ENCODE measurements at regions not wholly inside any gene's neighbourhood (a gene's known extent, or its start where the extent isn't known, plus 50 kb on each side); places are given as distances from the start of the nearest gene placed in this dataset.

DNA sequence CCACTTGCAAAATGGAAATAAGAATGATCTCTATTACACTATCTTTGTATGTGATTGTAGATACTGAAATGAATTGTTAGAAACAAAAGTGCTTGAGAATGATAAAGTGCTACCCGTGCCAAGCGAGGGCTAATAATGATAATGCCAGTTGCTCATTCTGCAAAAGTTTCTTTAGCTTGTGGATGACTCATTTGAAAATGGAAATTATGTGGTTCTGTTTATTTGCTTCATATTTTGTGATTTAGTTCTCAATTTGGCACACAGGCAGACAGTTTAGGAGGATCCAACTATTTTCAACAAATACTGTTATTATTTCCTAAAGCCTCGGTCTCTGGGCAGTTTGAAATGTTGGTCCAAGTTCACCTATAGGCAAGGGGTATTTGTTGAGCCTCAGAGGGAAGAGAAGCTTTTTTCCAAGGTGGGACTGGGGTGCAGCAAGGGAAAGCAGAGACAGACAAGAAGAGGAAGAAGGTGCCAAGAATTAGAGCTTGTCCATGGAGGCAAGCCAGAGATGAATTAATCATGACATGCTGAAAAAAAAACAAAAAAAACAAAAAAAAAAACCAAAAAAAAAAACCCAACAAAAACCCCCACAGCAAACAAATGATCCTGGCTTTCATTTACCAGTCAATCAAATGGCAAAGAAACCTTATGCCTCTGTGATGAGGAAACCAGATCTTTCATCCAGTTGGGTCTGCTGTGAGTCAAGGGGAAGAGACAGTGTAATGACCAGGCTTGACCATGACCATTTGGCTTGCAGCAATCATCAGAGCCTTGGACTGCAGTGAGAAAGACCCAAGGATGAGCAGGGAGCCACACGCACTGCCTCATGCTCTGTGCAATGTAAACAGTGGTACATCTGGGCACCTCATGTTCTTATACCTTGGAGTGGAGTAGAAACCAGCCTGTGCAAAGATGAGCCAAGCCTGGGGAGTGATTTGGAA is 285.0 kb upstream of the HABP2 start:
- peaks cover 10% of the 10 kb centered on the region for H3K27me3 Mint-ChIP-seq (ENCODE audit: low read depth)
- no peaks in the 10 kb centered on the region for H3K9me3 Mint-ChIP-seq
- no peak for DNase-seq
- no peaks in the 10 kb centered on the region for H3K4me1 Mint-ChIP-seq (ENCODE audit: low read depth)
- no peak overlapping the region for H3K4me3 Mint-ChIP-seq
- no peak for ATAC-seq
- H3K36me3 Mint-ChIP-seq (ENCODE audit: insufficient read depth), result no peaks in the 10 kb centered on the region

DNA sequence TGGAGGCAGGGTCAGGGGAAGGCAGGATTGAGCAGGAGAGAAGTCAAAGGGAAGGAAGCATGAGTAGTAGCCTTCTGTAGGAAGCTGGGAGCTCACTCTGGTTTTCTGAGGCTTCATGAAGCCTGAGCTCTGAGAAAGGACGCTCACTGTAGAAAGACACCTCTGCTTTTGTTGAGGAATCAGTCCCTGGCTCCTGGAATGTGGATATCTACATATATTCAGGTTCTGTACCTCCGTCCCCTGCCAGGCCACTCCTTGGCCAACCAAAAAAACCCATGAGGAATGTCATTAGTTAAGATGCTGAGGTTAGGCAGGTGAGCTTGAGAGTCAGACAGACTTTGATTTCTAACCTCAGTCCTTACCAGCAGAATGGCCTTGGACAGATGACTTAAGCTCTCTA is 283.5 kb upstream of the HABP2 start:
- Mint-ChIP-seq H3K4me3 (no peak overlapping the region), H3K9me3 (no peaks in the 10 kb centered on the region), H3K4me1 (ENCODE audit: low read depth) (no peaks in the 10 kb centered on the region), H3K36me3 (ENCODE audit: insufficient read depth) (no peaks in the 10 kb centered on the region), H3K27me3 (ENCODE audit: low read depth) (peaks cover 5% of the 10 kb centered on the region)
- ATAC-seq, result no peak
- no peak for DNase-seq

DNA sequence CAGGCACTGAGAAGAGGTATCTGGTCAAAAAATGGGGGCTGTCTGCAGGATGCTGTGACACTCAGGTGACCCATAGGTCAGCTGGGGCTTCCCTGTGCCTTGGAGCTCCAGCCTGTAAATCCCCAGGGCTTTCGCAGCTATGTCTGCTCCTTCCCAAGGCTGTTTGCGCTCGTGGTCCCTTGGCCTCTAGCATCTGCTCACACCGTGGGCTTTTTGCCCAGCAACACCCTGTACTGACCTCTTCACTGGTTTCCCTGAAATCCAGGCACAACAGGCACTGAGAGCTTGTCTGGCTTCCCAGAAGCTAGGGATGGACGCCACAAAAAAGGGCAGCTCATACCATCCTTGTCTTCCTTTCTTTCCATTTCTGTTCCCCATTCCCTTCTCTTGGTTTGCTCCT is 280.3 kb upstream of the HABP2 start:
- Mint-ChIP-seq H3K27me3 (ENCODE audit: low read depth) (peaks cover 2% of the 10 kb centered on the region), H3K4me3 (no peak overlapping the region), H3K36me3 (ENCODE audit: insufficient read depth) (no peaks in the 10 kb centered on the region), H3K9me3 (peaks cover 17% of the 10 kb centered on the region), H3K4me1 (ENCODE audit: low read depth) (no peaks in the 10 kb centered on the region)
- DNase-seq, result no peak
- ATAC-seq, result no peak

DNA sequence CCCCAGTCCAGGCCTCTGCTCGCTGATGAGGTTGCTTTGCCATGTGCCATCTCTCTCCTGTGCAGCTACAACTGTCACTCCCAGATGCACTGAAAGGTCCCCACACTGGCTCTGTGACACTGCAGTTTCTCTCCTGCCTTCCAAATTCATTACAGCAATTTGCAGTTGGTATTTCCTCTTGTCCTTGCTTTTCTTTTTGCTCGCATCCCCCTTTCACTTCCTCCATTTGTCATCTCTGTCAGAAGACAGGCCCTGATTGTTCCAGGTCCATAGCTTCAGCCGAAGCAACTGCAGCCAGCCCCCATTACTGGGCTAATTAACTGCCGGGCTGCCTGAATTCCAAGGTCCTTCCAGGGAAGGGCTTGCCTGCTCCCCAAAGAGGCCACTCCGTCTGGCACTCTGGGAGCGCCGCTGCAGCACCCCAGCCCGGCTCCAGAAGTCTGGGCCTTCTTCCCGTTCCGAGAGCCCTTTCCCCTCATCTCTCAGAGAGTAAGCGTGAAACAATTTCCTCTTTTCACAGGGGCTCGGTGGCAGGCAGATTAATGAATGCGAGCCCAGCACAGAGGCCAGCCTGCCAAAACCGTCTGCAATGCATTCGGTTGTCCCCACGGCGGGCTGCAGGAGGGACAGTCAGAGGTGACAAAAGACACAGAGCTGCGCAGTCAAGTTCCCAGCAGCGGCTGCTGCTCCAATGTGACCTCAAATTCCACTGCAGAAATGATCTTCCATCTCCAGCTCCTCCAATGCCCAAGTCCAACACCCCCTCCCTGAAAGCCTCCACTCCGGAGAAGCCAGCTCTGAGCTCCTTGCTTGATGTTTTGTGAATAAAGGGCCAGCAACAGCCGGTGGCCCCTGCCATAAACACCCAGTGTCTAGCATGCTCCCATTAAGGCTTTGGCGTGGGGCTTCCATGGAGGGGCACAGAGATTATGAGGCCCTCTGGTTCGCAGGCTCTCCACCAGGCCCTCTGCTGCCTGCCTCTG is 279.4 kb upstream of the HABP2 start:
- DNase-seq (no peak), ATAC-seq (no peak)
- H3K9me3 Mint-ChIP-seq, result peaks cover 18% of the 10 kb centered on the region
- H3K4me3 Mint-ChIP-seq, result no peak overlapping the region
- H3K36me3 Mint-ChIP-seq (ENCODE audit: insufficient read depth), result no peaks in the 10 kb centered on the region
- no peaks in the 10 kb centered on the region for H3K4me1 Mint-ChIP-seq (ENCODE audit: low read depth)
- peaks cover 2% of the 10 kb centered on the region for H3K27me3 Mint-ChIP-seq (ENCODE audit: low read depth)

DNA sequence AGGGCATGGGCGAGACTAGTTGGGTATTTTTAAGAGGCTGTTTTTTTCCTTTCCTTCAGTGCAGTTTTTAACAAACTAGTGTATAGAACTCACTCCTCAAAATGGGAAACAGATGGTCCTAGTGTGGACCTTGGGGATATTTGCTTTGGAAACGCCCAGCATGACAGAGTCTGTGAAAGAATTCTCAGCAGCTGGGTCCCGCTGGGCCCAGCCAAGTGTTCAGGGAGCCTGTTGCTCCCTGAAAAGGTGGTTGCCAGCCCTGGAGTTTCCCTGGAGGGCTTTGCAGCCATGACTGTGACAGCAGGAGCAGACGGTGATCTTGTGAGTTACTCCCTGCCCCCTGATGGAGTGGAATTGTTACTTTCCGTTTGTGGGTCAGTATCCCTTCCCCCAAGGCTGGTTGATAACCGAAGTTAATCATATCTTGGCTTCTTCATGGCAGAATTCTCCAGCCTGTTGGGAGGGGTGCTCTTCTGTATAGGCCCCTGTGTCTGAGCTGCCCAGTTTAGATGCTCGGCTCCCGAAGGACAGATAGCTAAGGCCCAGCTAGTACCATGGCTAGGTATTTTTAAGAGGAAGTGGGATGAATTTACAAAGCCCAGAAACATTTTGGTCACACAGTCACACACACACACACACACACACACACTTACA is 278.6 kb upstream of the HABP2 start:
- DNase-seq, result no peak
- H3K4me1 Mint-ChIP-seq (ENCODE audit: low read depth), result no peaks in the 10 kb centered on the region
- peaks cover 2% of the 10 kb centered on the region for H3K27me3 Mint-ChIP-seq (ENCODE audit: low read depth)
- no peaks in the 10 kb centered on the region for H3K36me3 Mint-ChIP-seq (ENCODE audit: insufficient read depth)
- H3K4me3 Mint-ChIP-seq, result no peak overlapping the region
- ATAC-seq, result no peak
- H3K9me3 Mint-ChIP-seq, result peaks cover 18% of the 10 kb centered on the region

DNA sequence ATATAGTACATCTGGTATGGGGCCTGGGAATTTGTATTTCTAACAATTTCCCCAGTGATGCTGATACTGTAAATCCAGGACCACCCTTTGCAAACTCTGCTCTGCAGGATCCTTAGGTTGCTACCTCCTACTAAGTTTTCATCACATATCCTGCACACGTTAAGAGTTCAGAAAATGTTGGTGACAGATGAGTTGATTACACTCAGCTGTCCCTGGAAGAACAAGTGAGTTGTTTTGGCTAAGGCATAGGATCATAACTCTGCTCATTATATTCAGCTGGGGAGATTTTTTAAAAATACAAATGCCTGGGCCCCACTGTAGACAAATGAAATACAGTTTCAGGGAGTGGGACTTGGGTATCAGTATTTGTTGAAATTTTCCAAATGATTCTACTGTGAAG is 274.6 kb upstream of the HABP2 start:
- Mint-ChIP-seq H3K4me1 (ENCODE audit: low read depth) (no peaks in the 10 kb centered on the region), H3K27me3 (ENCODE audit: low read depth) (no peaks in the 10 kb centered on the region), H3K4me3 (no peak overlapping the region), H3K36me3 (ENCODE audit: insufficient read depth) (no peaks in the 10 kb centered on the region), H3K9me3 (peaks cover 18% of the 10 kb centered on the region)
- DNase-seq, result no peak
- ATAC-seq, result no peak

DNA sequence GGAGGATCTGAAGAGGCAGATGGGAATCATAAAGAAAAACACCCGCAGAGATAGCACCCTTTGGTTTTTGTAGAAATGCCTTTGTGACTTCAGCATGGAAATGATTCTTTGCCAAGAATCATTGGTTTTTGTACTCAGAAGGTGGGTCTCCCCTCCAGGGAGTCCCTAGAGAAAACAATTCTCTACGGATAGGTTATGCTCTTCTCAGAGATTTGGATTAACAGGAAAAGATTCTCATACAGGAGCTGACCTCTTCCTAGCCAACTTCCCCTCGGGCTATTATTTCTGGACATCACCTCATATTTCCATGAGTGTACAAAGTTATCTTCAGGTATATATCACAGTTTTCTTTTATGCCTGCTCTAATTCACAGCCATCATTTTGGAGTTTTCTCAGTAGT is 274.2 kb upstream of the HABP2 start:
- DNase-seq (no peak), ATAC-seq (no peak)
- Mint-ChIP-seq H3K27me3 (ENCODE audit: low read depth) (no peaks in the 10 kb centered on the region), H3K36me3 (ENCODE audit: insufficient read depth) (no peaks in the 10 kb centered on the region), H3K4me1 (ENCODE audit: low read depth) (no peaks in the 10 kb centered on the region), H3K9me3 (peaks cover 18% of the 10 kb centered on the region), H3K4me3 (no peak overlapping the region)

DNA sequence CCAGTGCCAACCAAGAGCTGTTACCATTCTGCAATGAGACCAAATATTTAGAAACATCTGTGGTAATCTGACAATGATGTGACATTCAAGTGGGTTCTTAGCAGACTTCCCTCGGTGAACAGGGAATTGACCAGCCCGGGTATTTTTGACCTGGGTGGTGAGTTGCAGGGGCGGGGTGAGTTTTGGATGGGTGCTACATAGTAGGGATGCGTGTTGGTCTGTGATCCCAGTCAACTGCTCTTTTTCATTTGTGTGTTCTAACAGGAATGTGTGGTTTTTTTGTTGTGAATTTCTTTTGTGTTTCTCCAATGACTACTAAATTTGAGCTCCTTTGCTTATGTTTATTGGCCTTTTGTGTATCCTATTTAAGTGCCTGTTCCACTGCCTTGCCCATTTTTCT is 273.6 kb upstream of the HABP2 start:
- H3K4me3 Mint-ChIP-seq, result no peak overlapping the region
- no peak for ATAC-seq
- H3K36me3 Mint-ChIP-seq (ENCODE audit: insufficient read depth), result no peaks in the 10 kb centered on the region
- peaks cover 18% of the 10 kb centered on the region for H3K9me3 Mint-ChIP-seq
- no peaks in the 10 kb centered on the region for H3K27me3 Mint-ChIP-seq (ENCODE audit: low read depth)
- no peaks in the 10 kb centered on the region for H3K4me1 Mint-ChIP-seq (ENCODE audit: low read depth)
- DNase-seq, result no peak

DNA sequence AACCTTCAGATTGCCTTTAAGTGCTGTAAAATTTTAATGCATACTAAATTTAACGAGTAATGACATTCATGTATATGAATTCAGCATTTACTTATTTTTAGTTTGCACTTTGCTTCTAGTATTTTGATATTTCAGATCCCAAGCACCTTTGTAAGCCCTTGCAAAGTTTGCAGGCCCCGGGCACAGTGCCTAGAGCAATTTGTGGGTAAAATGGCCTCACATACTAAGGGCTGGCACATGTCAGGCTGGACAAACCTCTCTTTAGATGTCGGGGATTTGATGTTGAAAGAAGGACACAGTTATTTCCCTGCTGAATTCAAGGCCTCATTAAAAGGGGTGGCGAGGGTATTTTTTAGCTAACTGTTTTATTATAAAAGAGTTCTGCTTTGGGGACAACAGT is 270.3 kb upstream of the HABP2 start:
- DNase-seq (no peak), ATAC-seq (no peak)
- H3K4me3 Mint-ChIP-seq, result no peak overlapping the region
- no peaks in the 10 kb centered on the region for H3K4me1 Mint-ChIP-seq (ENCODE audit: low read depth)
- H3K36me3 Mint-ChIP-seq (ENCODE audit: insufficient read depth), result no peaks in the 10 kb centered on the region
- no peaks in the 10 kb centered on the region for H3K27me3 Mint-ChIP-seq (ENCODE audit: low read depth)
- H3K9me3 Mint-ChIP-seq, result no peaks in the 10 kb centered on the region

DNA sequence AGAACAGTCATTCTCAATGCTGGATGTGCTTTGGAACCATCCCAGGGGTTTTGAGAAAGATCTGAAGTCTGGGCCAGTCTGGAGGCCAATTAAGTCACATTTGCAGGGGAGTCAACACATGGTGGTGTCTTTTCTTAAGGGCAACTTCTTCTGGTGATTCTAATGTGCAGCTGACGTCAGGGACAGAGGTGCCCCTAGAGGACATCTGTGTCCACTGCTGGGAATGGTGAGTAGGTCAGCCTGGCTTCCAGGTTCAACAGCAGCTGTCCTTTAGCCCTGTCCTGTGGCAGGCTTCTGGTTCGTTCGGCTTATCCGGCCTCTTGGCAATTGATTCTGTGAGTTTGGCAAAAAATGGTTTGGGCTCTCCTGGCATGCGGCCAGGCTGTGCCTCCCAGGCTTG is 269.7 kb upstream of the HABP2 start:
- Mint-ChIP-seq H3K36me3 (ENCODE audit: insufficient read depth) (no peaks in the 10 kb centered on the region), H3K9me3 (no peaks in the 10 kb centered on the region), H3K4me1 (ENCODE audit: low read depth) (no peaks in the 10 kb centered on the region), H3K27me3 (ENCODE audit: low read depth) (no peaks in the 10 kb centered on the region), H3K4me3 (no peak overlapping the region)
- DNase-seq, result no peak
- no peak for ATAC-seq

DNA sequence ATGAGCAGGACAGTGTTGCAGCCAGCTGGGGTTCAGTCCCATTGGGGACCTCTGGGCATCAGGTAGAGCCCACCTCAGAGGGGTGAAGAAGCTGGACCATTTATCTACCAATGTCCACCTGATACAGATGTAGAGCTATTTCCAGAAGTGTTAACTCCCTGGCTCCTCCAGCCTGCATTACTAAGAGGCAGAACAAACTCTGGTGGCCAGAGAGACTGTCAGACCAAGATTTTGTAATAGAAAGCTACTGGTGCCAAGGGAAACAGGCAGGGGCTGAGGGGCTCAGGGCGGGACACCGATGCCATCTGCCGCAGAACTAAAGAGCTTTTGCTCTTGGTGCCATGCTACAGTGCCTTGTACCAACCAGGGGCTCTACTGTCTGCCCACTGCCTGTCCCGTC is 268.2 kb upstream of the HABP2 start:
- H3K36me3 Mint-ChIP-seq (ENCODE audit: insufficient read depth), result no peaks in the 10 kb centered on the region
- no peaks in the 10 kb centered on the region for H3K4me1 Mint-ChIP-seq (ENCODE audit: low read depth)
- H3K27me3 Mint-ChIP-seq (ENCODE audit: low read depth), result no peaks in the 10 kb centered on the region
- no peaks in the 10 kb centered on the region for H3K9me3 Mint-ChIP-seq
- DNase-seq (no peak), ATAC-seq (no peak)
- H3K4me3 Mint-ChIP-seq, result no peak overlapping the region

DNA sequence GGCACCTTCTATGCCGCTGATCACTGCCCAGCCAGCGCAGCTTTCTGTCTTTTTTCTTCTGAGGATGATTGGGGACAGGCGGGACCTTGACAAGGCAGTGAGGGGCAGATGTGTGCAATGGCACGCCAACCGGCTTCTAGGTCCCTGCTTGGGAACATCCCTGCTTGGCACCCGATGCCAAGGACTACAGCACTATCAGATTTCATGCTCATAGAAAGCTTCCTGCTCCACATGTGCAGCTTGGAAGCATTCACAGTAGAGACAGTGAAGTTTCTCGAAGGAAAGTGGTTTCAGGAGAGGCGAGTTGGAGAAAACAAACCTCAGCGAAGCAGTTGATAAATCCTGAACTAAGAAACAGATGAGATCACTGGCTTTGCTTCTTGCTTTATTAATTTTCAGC is 267.5 kb upstream of the HABP2 start:
- Mint-ChIP-seq H3K9me3 (no peaks in the 10 kb centered on the region), H3K27me3 (ENCODE audit: low read depth) (no peaks in the 10 kb centered on the region), H3K36me3 (ENCODE audit: insufficient read depth) (no peaks in the 10 kb centered on the region), H3K4me3 (no peak overlapping the region), H3K4me1 (ENCODE audit: low read depth) (no peaks in the 10 kb centered on the region)
- DNase-seq, result no peak
- no peak for ATAC-seq

DNA sequence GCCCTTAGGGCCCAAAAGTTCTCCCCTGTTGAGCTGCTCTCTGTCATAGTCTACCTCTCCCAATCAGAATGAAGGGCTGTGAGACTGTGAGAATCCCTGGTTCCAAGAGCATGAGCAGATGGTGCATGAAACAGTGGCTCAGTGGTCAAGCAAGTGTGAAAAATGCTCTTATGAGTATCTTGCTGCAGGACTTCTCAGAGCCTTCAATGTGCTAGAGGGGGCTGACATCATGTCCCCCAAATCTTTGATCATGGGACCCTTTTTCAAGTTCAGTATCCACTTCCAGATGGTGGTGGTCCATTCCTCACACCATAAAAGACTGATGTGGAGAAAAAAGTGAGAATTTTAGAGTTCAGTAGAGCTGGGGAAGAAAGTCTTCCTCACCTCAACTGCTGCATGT is 265.3 kb upstream of the HABP2 start:
- no peak for DNase-seq
- no peaks in the 10 kb centered on the region for H3K36me3 Mint-ChIP-seq (ENCODE audit: insufficient read depth)
- no peaks in the 10 kb centered on the region for H3K4me1 Mint-ChIP-seq (ENCODE audit: low read depth)
- H3K4me3 Mint-ChIP-seq, result no peak overlapping the region
- ATAC-seq, result no peak
- H3K27me3 Mint-ChIP-seq (ENCODE audit: low read depth), result no peaks in the 10 kb centered on the region
- no peaks in the 10 kb centered on the region for H3K9me3 Mint-ChIP-seq

DNA sequence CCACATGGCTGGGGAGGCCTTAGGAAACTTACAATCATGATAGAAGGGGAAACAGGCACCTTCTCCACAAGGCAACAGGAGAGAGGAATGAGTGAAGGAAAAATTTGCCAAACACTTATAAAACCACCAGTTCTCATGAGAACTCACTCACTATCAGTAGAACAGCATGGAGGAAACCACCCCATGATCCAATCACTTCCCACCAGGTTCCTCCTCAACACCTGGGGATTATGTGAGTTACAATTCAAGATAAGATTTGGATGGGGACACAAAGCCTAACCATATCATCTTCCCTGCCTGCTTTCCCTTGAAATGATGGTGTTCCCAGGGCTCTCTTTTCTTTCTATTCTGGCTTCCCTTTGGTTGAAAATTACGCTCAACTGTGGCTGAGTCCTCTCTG is 262.7 kb upstream of the HABP2 start:
- DNase-seq, result no peak

More for the DNA sequence above, 262.7 kb upstream of the HABP2 start:
- ATAC-seq, result no peak
- no peaks in the 10 kb centered on the region for H3K27me3 Mint-ChIP-seq (ENCODE audit: low read depth)
- H3K36me3 Mint-ChIP-seq (ENCODE audit: insufficient read depth), result no peaks in the 10 kb centered on the region
- H3K4me1 Mint-ChIP-seq (ENCODE audit: low read depth), result no peaks in the 10 kb centered on the region
- H3K4me3 Mint-ChIP-seq, result no peak overlapping the region
- H3K9me3 Mint-ChIP-seq, result no peaks in the 10 kb centered on the region

All from activated T-cell treated with anti-CD3 and anti-CD28 coated beads, Interleukin-2, amount 50 U/mL, for 4 hours (primary cell).